Adrenal gland (tissue), 5 donors: ENCODE measurements at regions not wholly inside any gene's neighbourhood (a gene's known extent, or its start where the extent isn't known, plus 50 kb on each side); places are given as distances from the start of the nearest gene placed in this dataset.

Experiments
- POLR2A ChIP-seq, 2 donors: fragments of 450-650 bp; IDR thresholded peaks; one replicate each; pipeline ENCODE4 v1.6.1; 2017; ENCODE audit warnings: antibody characterized with exemption in 2 of 2, mild to moderate bottlenecking in 2 of 2, moderate library complexity in 1 of 2
- TF ChIP-seq, protein P1 (sequence below), 6 experiments: fragments of 450-650 bp in 4 of 6; fragments of 200-600 bp in 2 of 6; sonication (generic) in 1 of 6; IDR thresholded peaks; 1 replicate in 5 of 6; 2 replicates in 1 of 6; pipeline versions ENCODE4 v1.5.1 to v1.8.0; 2016 to 2021; ENCODE audit warnings: antibody characterized with exemption in 6 of 6, mild to moderate bottlenecking in 2 of 6, moderate library complexity in 1 of 6
- donor health status: DM: no; HTN: no; CAD: no.

- TF ChIP-seq, protein P1, sequence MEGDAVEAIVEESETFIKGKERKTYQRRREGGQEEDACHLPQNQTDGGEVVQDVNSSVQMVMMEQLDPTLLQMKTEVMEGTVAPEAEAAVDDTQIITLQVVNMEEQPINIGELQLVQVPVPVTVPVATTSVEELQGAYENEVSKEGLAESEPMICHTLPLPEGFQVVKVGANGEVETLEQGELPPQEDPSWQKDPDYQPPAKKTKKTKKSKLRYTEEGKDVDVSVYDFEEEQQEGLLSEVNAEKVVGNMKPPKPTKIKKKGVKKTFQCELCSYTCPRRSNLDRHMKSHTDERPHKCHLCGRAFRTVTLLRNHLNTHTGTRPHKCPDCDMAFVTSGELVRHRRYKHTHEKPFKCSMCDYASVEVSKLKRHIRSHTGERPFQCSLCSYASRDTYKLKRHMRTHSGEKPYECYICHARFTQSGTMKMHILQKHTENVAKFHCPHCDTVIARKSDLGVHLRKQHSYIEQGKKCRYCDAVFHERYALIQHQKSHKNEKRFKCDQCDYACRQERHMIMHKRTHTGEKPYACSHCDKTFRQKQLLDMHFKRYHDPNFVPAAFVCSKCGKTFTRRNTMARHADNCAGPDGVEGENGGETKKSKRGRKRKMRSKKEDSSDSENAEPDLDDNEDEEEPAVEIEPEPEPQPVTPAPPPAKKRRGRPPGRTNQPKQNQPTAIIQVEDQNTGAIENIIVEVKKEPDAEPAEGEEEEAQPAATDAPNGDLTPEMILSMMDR (IDR thresholded peaks at IDR 0.05), result no peak
- no peak for TF ChIP-seq POLR2A (IDR thresholded peaks at IDR 0.05)
These were observed 53.6 kb upstream of the KIRREL3 start for GRCh38 chr11:127054153-127054552.
